Heart right ventricle (tissue), 16 donors: ENCODE measurements at regions not wholly inside any gene's neighbourhood (a gene's known extent, or its start where the extent isn't known, plus 50 kb on each side); places are given as distances from the start of the nearest gene placed in this dataset.

Experiments
- ATAC-seq, 8 donors: fragments of 200-7000 bp; cut with Tn5 transposase; one replicate each; pipeline ENCODE4 v1.9.1; 2020; ENCODE audit warnings: mild to moderate bottlenecking in 8 of 8, moderate library complexity in 8 of 8, moderate number of reproducible peaks in 1 of 8
- DNase-seq, 2 donors: peaks; one replicate each; pipeline ENCODE4 v3.0.0-alpha.2; 2020
- H3K27ac ChIP-seq, 10 donors: fragments of 200-600 bp; sonication (generic) in 2 of 10; one replicate each; pipeline versions ENCODE4 v1.5.0 to v1.8.0; 2020 to 2022; ENCODE audit warnings: mild to moderate bottlenecking in 3 of 10
- H3K27me3 ChIP-seq, 7 donors: fragments of 200-600 bp; one replicate each; pipeline ENCODE4 v1.8.0; 2021 to 2022; ENCODE audit warnings: mild to moderate bottlenecking in 2 of 7
- H3K36me3 ChIP-seq, 9 donors: fragments of 200-600 bp; sonication (generic) in 1 of 9; one replicate each; pipeline versions ENCODE4 v1.5.0 to v1.8.0; 2020 to 2022; ENCODE audit warnings: mild to moderate bottlenecking in 2 of 9
- H3K4me1 ChIP-seq, 9 donors: fragments of 200-600 bp; sonication (generic) in 1 of 9; one replicate each; pipeline versions ENCODE4 v1.5.0 to v1.8.0; 2020 to 2022; ENCODE audit warnings: mild to moderate bottlenecking in 4 of 9
- H3K4me3 ChIP-seq, 10 donors: fragments of 200-600 bp; sonication (generic) in 2 of 10; one replicate each; pipeline versions ENCODE4 v1.5.0 to v1.8.0; 2020 to 2022; ENCODE audit warnings: mild to moderate bottlenecking in 7 of 10, moderate library complexity in 2 of 10
- H3K9me3 ChIP-seq, 11 donors: fragments of 200-600 bp in 10 of 11; sonication (generic) in 2 of 11; one replicate each; pipeline versions ENCODE4 v1.5.0 to v1.8.0; 2013 to 2022; ENCODE audit warnings: mild to moderate bottlenecking in 2 of 11, control low read depth in 1 of 11, moderate library complexity in 1 of 11
- CTCF ChIP-seq, 9 donors: fragments of 200-600 bp; sonication (generic) in 2 of 9; IDR thresholded peaks; one replicate each; pipeline versions ENCODE4 v1.5.0 to v1.8.0; 2021 to 2022; ENCODE audit warnings: antibody characterized with exemption in 9 of 9, mild to moderate bottlenecking in 5 of 9, moderate library complexity in 1 of 9
- WGBS, 2 donors: extraction: QIAGEN DNeasy Blood & Tissue Kit; methylation state at CpG; one replicate each; pipeline ENCODE4 v1.1.7; 2013; ENCODE audit warnings: inconsistent platforms in 1 of 2; 5-methylcytosine and 5-hydroxymethylcytosine counted together
- intact Hi-C, 10 donors: fragments of 100-400 bp; cut with DNase I; formaldehyde crosslinking; loops; one replicate each; pipeline versions ENCODE4 v1.11.1 to v1.14.2; 2022
- donor health status: Arrhythmogenic right ventricular cardiomyopathy.
- donor health status: ischemic (EF 13 %, LVEDD 7.1; RV severe dilation, severe dysfunction).
- donor health status: healthy with polysubstance abuse.
- donor health status: DM: no; HTN: yes; CAD: no.
- donor health status: DM: no; HTN: no; CAD: no.
- donor health status: ischemic (EF 25% LVEDD 6.9; RV normal size, moderate dysfunction).
- donor health status: ischemic (EF 25% LVEDD 5.7; RV mildly dilated, moderate dysfunction).
- donor health status: healthy.
- donor health status: DM: yes; HTN: yes; CAD: no.
- donor health status: Ischemic cardiomyopathy.
- donor health status: ischemic (EF 35%, LVEDD 5.7; RV mildly dilated, moderate dysfunction).
- donor health status: nonischemic (EF 11% LVEDD 7.7; RV severe dilation, severe dysfunction).
- donor health status: DM: yes; HTN: yes; CAD: no.
- donor health status: PGD.
- donor health status: ischemic (EF 29% LVEDD 5.4; RV normal size, mild dysfunction).
- donor health status: nonischemic (EF 23%, LVEDD 6.1; RV moderate dilation, normal function).

DNA sequence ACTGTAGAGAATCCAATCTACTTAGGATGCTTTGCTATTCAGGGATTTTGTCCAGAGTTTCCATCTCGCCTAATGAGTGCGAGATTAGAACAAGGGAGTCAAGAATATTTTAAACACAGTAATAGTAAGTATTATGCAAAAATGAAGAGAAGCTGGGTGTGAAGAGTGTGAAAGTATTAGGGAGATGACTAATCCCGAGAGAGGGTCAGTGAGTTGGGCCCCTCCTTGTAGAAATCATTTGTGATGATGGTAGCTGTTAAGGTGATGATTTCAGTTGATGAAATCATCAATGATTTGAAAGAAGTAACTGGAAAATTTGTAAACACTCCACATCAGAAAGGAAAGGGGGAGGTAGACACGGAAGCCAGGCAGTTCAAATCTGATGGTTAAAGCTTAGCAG lies 478.9 kb upstream of the MGAT4C start:
- intact Hi-C loops, result no loop called here
- no peaks in the 10 kb centered on the region for H3K4me1 ChIP-seq
- TF ChIP-seq CTCF (IDR thresholded peaks at IDR 0.05), result no peak
- WGBS, 2 donors, result 83 to 88% methylated on average over 4 of the region's 4 CpGs
- DNase-seq, result no peak
- no peak for ATAC-seq
- H3K9me3 ChIP-seq, result no peaks in the 10 kb centered on the region
- no peaks in the 10 kb centered on the region for H3K36me3 ChIP-seq
- H3K27ac ChIP-seq, result no peak overlapping the region
- no peak overlapping the region for H3K4me3 ChIP-seq
- H3K27me3 ChIP-seq, result no peaks in the 10 kb centered on the region

- TF ChIP-seq CTCF (IDR thresholded peaks at IDR 0.05), result no peak
- Histone ChIP-seq H3K27ac (no peak overlapping the region), H3K4me3 (no peak overlapping the region), H3K9me3 (no peaks in the 10 kb centered on the region), H3K4me1 (no peaks in the 10 kb centered on the region), H3K27me3 (no peaks in the 10 kb centered on the region), H3K36me3 (no peaks in the 10 kb centered on the region)
- DNase-seq (no peak), ATAC-seq (no peak)
- intact Hi-C loops, result no loop called here
- WGBS, 2 donors, result 71 to 73% methylated on average over 2 of the region's 2 CpGs
Observed at GRCh38 chr12:86730233-86730632, 474.0 kb upstream of the MGAT4C start.

DNA sequence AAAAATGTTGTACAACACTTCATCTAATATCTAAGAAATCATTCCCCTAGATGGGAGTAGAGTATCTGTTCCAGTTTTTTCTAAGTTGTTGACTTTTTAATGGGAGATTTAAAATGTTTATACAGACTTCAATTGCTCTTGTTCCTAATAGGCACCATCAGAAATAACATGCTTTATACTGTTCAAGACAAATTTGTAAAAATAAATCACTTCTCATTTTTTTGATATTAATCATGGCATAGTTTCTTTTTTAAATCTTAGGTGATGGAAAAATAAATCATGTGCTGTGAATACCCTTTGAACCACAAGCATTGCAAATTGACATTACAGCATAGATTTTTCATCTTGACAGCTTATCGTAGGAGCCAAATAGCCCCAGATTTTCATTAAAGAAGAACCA lies 473.5 kb upstream of the MGAT4C start:
- no peak for ATAC-seq
- 84 to 86% methylated on average over 1 of the region's 1 CpG for WGBS, 2 donors

DNA sequence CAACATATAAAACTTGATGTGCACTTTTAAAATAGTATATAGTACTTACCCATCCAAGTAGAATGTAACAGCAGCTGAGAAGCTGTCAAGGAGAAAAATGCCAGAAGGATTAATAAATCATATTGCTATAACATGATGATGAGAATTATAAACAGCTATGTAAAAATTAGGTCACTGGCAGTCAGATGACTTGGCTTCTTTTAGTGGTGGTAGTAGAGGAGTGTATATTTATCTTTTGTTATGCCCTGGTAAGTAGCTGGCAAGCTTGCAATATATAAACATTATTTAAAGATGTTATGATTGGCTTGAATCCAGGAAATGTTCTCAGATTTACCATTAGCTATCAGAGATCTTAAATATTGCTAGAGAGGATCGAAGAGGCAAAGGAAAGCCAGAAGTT lies 471.0 kb upstream of the MGAT4C start:
- WGBS, 2 donors, result 10 to 27% methylated on average over 1 of the region's 1 CpG
- no peak overlapping the region for H3K27ac ChIP-seq
- ATAC-seq (no peak), DNase-seq (no peak)
- no peaks in the 10 kb centered on the region for H3K4me1 ChIP-seq
- H3K9me3 ChIP-seq, result no peaks in the 10 kb centered on the region
- TF ChIP-seq CTCF (IDR thresholded peaks at IDR 0.05), result no peak
- H3K4me3 ChIP-seq, result no peak overlapping the region
- H3K36me3 ChIP-seq, result no peaks in the 10 kb centered on the region
- no peaks in the 10 kb centered on the region for H3K27me3 ChIP-seq
- intact Hi-C loops, result no loop called here

More for the DNA sequence above, 473.5 kb upstream of the MGAT4C start:
- intact Hi-C loops, result no loop called here
- no peak for TF ChIP-seq CTCF (IDR thresholded peaks at IDR 0.05)
- no peaks in the 10 kb centered on the region for H3K36me3 ChIP-seq
- H3K4me3 ChIP-seq, result no peak overlapping the region
- H3K27me3 ChIP-seq, result no peaks in the 10 kb centered on the region
- no peak overlapping the region for H3K27ac ChIP-seq
- DNase-seq, result no peak
- H3K4me1 ChIP-seq, result no peaks in the 10 kb centered on the region
- H3K9me3 ChIP-seq, result no peaks in the 10 kb centered on the region

- Histone ChIP-seq H3K9me3 (no peaks in the 10 kb centered on the region), H3K36me3 (no peaks in the 10 kb centered on the region), H3K4me1 (no peaks in the 10 kb centered on the region), H3K27me3 (no peaks in the 10 kb centered on the region), H3K4me3 (no peak overlapping the region), H3K27ac (no peak overlapping the region)
- no peak for ATAC-seq
- 80 to 89% methylated on average over 1 of the region's 1 CpG for WGBS, 2 donors
- DNase-seq, result no peak
- intact Hi-C loops, result no loop called here
- no peak for TF ChIP-seq CTCF (IDR thresholded peaks at IDR 0.05)
Observed at GRCh38 chr12:86724716-86725115, 468.5 kb upstream of the MGAT4C start.
